ENCODE measurements at regions not wholly inside any gene's neighbourhood (a gene's known extent, or its start where the extent isn't known, plus 50 kb on each side); places are given as distances from the start of the nearest gene placed in this dataset.

DNA sequence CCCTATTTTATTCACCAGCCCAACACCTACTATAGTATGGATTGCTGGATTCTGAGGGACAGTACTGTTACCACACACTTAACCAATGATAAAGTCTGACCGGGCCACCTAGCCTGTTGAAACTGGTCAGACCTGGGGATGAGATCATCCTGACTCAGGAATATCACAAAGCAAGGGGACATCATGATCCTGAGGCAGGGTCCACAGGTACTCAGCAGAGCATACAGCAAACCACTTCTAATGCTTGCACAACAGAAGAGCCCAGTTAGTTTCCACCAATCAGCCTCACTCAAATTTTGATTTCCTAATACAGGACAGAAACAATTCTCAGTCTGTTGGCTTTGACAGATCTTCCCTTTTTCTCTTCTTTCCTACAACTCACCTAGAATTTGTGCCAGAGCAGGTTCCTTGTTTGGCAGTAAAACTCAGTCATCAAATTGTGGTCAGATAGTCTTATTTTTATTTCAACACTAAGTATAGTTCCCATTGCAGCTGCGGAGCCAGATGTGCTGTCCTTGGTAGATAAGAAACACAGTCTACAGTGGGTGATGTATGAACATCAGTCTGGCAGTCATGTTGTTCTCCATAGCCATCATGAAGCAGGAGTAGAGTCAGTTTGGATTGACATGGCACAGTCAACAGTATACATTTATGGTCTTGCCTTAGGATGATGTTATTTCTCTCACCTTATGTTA lies 90.1 kb upstream of the PRR23C start (continued):
- TF ChIP-seq CBX5 (IDR thresholded peaks at IDR 0.05; ENCODE audit: borderline replicate concordance, low read depth) = no peak
- peak; percentile 66; the same call in 1 of the 2 replicates for TF ChIP-seq ATF7 (IDR thresholded peaks at IDR 0.05)
- TF ChIP-seq DIDO1 (tag; IDR thresholded peaks at IDR 0.05; ENCODE audit: low read depth) = no peak
- TF ChIP-seq ZNF584 (CRISPR knock-in tag; IDR thresholded peaks at IDR 0.05; ENCODE audit: low read depth) = 0 out of 2 replicates have a peak, but pooled peaks have one; percentile 59
- TF ChIP-seq, protein P1, sequence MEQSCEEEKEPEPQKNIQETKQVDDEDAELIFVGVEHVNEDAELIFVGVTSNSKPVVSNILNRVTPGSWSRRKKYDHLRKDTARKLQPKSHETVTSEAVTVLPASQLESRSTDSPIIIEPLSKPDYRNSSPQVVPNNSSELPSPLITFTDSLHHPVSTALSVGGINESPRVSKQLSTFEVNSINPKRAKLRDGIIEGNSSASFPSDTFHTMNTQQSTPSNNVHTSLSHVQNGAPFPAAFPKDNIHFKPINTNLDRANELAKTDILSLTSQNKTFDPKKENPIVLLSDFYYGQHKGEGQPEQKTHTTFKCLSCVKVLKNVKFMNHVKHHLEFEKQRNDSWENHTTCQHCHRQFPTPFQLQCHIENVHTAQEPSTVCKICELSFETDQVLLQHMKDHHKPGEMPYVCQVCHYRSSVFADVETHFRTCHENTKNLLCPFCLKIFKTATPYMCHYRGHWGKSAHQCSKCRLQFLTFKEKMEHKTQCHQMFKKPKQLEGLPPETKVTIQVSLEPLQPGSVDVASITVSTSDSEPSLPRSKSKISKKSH (CRISPR knock-in tag; IDR thresholded peaks at IDR 0.05) = no peak
- TF ChIP-seq, protein P2, sequence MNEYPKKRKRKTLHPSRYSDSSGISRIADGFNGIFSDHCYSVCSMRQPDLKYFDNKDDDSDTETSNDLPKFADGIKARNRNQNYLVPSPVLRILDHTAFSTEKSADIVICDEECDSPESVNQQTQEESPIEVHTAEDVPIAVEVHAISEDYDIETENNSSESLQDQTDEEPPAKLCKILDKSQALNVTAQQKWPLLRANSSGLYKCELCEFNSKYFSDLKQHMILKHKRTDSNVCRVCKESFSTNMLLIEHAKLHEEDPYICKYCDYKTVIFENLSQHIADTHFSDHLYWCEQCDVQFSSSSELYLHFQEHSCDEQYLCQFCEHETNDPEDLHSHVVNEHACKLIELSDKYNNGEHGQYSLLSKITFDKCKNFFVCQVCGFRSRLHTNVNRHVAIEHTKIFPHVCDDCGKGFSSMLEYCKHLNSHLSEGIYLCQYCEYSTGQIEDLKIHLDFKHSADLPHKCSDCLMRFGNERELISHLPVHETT (CRISPR knock-in tag; conservative IDR thresholded peaks at IDR 0.05 in 1 of 2, IDR thresholded peaks at IDR 0.05 in 1 of 2) = peak in 1 of 2 experiments; percentile 53; a peak in 1 of 4 replicates
- TF ChIP-seq SOX6 (IDR thresholded peaks at IDR 0.05) = peak; percentile 55; the same call in 1 of the 2 replicates
- TF ChIP-seq ZKSCAN8 (CRISPR knock-in tag; IDR thresholded peaks at IDR 0.05) = peak; percentile 86
- TF ChIP-seq TAF7 (tag; IDR thresholded peaks at IDR 0.05) = no peak
- TF ChIP-seq TEAD1 (CRISPR knock-in tag; IDR thresholded peaks at IDR 0.05) = 0 out of 4 replicates have a peak, but pooled peaks of 1 of the 2 experiments have one; percentile 9
- no peak for TF ChIP-seq SUPT5H (IDR thresholded peaks at IDR 0.05)
- TF ChIP-seq SRF (CRISPR knock-in tag; IDR thresholded peaks at IDR 0.05) = no peak
- TF ChIP-seq, protein P3, sequence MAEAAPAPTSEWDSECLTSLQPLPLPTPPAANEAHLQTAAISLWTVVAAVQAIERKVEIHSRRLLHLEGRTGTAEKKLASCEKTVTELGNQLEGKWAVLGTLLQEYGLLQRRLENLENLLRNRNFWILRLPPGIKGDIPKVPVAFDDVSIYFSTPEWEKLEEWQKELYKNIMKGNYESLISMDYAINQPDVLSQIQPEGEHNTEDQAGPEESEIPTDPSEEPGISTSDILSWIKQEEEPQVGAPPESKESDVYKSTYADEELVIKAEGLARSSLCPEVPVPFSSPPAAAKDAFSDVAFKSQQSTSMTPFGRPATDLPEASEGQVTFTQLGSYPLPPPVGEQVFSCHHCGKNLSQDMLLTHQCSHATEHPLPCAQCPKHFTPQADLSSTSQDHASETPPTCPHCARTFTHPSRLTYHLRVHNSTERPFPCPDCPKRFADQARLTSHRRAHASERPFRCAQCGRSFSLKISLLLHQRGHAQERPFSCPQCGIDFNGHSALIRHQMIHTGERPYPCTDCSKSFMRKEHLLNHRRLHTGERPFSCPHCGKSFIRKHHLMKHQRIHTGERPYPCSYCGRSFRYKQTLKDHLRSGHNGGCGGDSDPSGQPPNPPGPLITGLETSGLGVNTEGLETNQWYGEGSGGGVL (CRISPR knock-in tag; IDR thresholded peaks at IDR 0.05) = no peak
- no peak for TF ChIP-seq SRSF9 (IDR thresholded peaks at IDR 0.05; ENCODE audit: borderline replicate concordance, low read depth, low read length)
- no peak for TF ChIP-seq ZNF253 (CRISPR knock-in tag; conservative IDR thresholded peaks at IDR 0.05)
- no peak for TF ChIP-seq BMI1 (IDR thresholded peaks at IDR 0.05; ENCODE audit: low read length)
- no peak for TF ChIP-seq SAP30 (IDR thresholded peaks at IDR 0.05; ENCODE audit: borderline replicate concordance, insufficient read depth, low read depth, low read length, poor library complexity, severe bottlenecking)
- TF ChIP-seq, protein P4, sequence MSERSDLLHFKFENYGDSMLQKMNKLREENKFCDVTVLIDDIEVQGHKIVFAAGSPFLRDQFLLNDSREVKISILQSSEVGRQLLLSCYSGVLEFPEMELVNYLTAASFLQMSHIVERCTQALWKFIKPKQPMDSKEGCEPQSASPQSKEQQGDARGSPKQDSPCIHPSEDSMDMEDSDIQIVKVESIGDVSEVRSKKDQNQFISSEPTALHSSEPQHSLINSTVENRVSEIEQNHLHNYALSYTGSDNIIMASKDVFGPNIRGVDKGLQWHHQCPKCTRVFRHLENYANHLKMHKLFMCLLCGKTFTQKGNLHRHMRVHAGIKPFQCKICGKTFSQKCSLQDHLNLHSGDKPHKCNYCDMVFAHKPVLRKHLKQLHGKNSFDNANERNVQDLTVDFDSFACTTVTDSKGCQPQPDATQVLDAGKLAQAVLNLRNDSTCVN (CRISPR knock-in tag; IDR thresholded peaks at IDR 0.05) = no peak
- TF ChIP-seq, protein P5, sequence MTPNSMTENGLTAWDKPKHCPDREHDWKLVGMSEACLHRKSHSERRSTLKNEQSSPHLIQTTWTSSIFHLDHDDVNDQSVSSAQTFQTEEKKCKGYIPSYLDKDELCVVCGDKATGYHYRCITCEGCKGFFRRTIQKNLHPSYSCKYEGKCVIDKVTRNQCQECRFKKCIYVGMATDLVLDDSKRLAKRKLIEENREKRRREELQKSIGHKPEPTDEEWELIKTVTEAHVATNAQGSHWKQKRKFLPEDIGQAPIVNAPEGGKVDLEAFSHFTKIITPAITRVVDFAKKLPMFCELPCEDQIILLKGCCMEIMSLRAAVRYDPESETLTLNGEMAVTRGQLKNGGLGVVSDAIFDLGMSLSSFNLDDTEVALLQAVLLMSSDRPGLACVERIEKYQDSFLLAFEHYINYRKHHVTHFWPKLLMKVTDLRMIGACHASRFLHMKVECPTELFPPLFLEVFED (CRISPR knock-in tag; conservative IDR thresholded peaks at IDR 0.05) = no peak
- TF ChIP-seq ARID1B (IDR thresholded peaks at IDR 0.05) = peak; percentile 82
